Spleen (tissue), 11 donors: ENCODE measurements at regions not wholly inside any gene's neighbourhood (a gene's known extent, or its start where the extent isn't known, plus 50 kb on each side); places are given as distances from the start of the nearest gene placed in this dataset.

Source experiments
- DNase-seq: peaks from one replicate; pipeline ENCODE4 v3.0.0-alpha.2; 2020
- H3K27ac ChIP-seq, 8 donors: fragments of 200-600 bp; sonication (generic) in 7 of 8; 1 replicate in 4 of 8; 2 replicates in 4 of 8; pipeline versions ENCODE4 v1.5.0 to v1.8.0; 2016 to 2021; ENCODE audit warnings: inconsistent platforms in 4 of 8, mild to moderate bottlenecking in 4 of 8, moderate library complexity in 1 of 8
- H3K27me3 ChIP-seq, 7 donors: fragments of 200-600 bp; sonication (generic) in 6 of 7; replicated peaks in 1 of 7; 1 replicate in 4 of 7; 2 replicates in 3 of 7; pipeline versions ENCODE4 v1.5.0 to v1.8.0; 2016 to 2021; ENCODE audit warnings: inconsistent platforms in 3 of 7, mild to moderate bottlenecking in 1 of 7
- H3K36me3 ChIP-seq, 6 donors: fragments of 200-600 bp; sonication (generic) in 5 of 6; 1 replicate in 4 of 6; 2 replicates in 2 of 6; pipeline versions ENCODE4 v1.5.0 to v1.8.0; 2016 to 2021; ENCODE audit warnings: inconsistent platforms in 2 of 6
- H3K4me1 ChIP-seq, 6 donors: fragments of 200-600 bp; sonication (generic) in 5 of 6; 1 replicate in 3 of 6; 2 replicates in 3 of 6; pipeline versions ENCODE4 v1.5.0 to v1.8.0; 2016 to 2021; ENCODE audit warnings: inconsistent platforms in 3 of 6
- H3K4me3 ChIP-seq, 8 donors: fragments of 200-600 bp; sonication (generic) in 7 of 8; 1 replicate in 4 of 8; 2 replicates in 4 of 8; pipeline versions ENCODE4 v1.5.0 to v1.8.0; 2016 to 2021; ENCODE audit warnings: inconsistent platforms in 4 of 8, mild to moderate bottlenecking in 4 of 8, moderate library complexity in 2 of 8
- H3K9me3 ChIP-seq, 8 donors: fragments of 200-600 bp; sonication (generic) in 7 of 8; 1 replicate in 4 of 8; 2 replicates in 4 of 8; pipeline versions ENCODE4 v1.5.0 to v1.8.0; 2016 to 2021; ENCODE audit warnings: inconsistent platforms in 4 of 8
- CTCF ChIP-seq, 11 experiments: fragments of 200-600 bp in 7 of 11; fragments of 450-650 bp in 4 of 11; sonication (generic) in 4 of 11; IDR thresholded peaks in 8 of 11; conservative IDR thresholded peaks in 3 of 11; 1 replicate in 7 of 11; 2 replicates in 4 of 11; pipeline versions ENCODE4 v1.4.0 to v1.8.0; 2016 to 2021; ENCODE audit warnings: antibody characterized with exemption in 11 of 11, inconsistent platforms in 4 of 11, mild to moderate bottlenecking in 1 of 11
- POLR2A ChIP-seq, 3 donors: fragments of 450-650 bp; IDR thresholded peaks; one replicate each; pipeline ENCODE4 v1.5.1; 2017; ENCODE audit warnings: antibody characterized with exemption in 3 of 3, mild to moderate bottlenecking in 1 of 3
- POLR2AphosphoS5 ChIP-seq, 3 donors: sonication (generic); formaldehyde crosslinking; IDR thresholded peaks; one replicate each; pipeline ENCODE4 v1.5.1; 2017; ENCODE audit warnings: antibody characterized with exemption in 3 of 3
- WGBS, 5 donors: extraction: QIAGEN DNeasy Blood & Tissue Kit in 3 of 5; methylation state at CpG; one replicate each; pipeline versions ENCODE4 v1.1.5 to v1.1.7; 2013 to 2018; 5-methylcytosine and 5-hydroxymethylcytosine counted together
- intact Hi-C: fragments of 100-400 bp; cut with DNase I; formaldehyde crosslinking; loops from one replicate; pipeline ENCODE4 v1.15.0; 2023; ENCODE audit warnings: low total_unique reads
- donor health status: healthy with polysubstance abuse.
- donor health status: DM: no; HTN: no; CAD: no; lungs with moderate emphysema.
- donor health status: DM: no; HTN: no; CAD: no.
- donor health status: Bipolar disorder and iron deficiency.
- donor health status: healthy.
- donor health status: DM: no; HTN: no; CAD: no.
- donor health status: DM: yes; HTN: yes; CAD: no.

GRCh38 chr6:14645221-14645620 lies 527.6 kb downstream of the CD83 start:
- no peak for TF ChIP-seq CTCF (IDR thresholded peaks at IDR 0.05 in 8 of 11, conservative IDR thresholded peaks at IDR 0.05 in 3 of 11)
- no peak for TF ChIP-seq POLR2A (IDR thresholded peaks at IDR 0.05)
- no peak for TF ChIP-seq POLR2AphosphoS5 (IDR thresholded peaks at IDR 0.05)
- Histone ChIP-seq H3K27me3 (no peaks in the 10 kb centered on the region), H3K27ac (no peak overlapping the region), H3K36me3 (no peaks in the 10 kb centered on the region), H3K4me1 (peaks cover 3 to 26% (median 11%) of the 10 kb centered on the region in 6 donors), H3K9me3 (no peaks in the 10 kb centered on the region), H3K4me3 (no peak overlapping the region)
- intact Hi-C loops: no loop called here
- WGBS, 5 donors: 83 to 97% (median 89%) methylated on average over 5 of the region's 5 CpGs
- DNase-seq: no peak

- no peaks in the 10 kb centered on the region for H3K36me3 ChIP-seq
- H3K9me3 ChIP-seq: no peaks in the 10 kb centered on the region
- TF ChIP-seq POLR2AphosphoS5 (IDR thresholded peaks at IDR 0.05) (no peak), CTCF (IDR thresholded peaks at IDR 0.05 in 8 of 11, conservative IDR thresholded peaks at IDR 0.05 in 3 of 11) (no peak), POLR2A (IDR thresholded peaks at IDR 0.05) (no peak)
- H3K27me3 ChIP-seq: no peaks in the 10 kb centered on the region
- no peak overlapping the region for H3K4me3 ChIP-seq
- DNase-seq: no peak
- WGBS, 5 donors: 86 to 100% (median 95%) methylated on average over 3 of the region's 3 CpGs
- H3K4me1 ChIP-seq: peaks cover 0 to 20% (median 5%) of the 10 kb centered on the region in 6 donors
- H3K27ac ChIP-seq: no peak overlapping the region
- intact Hi-C loops: no loop called here
Measured at GRCh38 chr6:14645841-14646240, 528.3 kb downstream of the CD83 start.

- H3K27me3 ChIP-seq: no peaks in the 10 kb centered on the region
- no peak overlapping the region for H3K4me3 ChIP-seq
- DNase-seq: no peak
- peaks cover 0 to 14% (median under 1%) of the 10 kb centered on the region in 6 donors for H3K4me1 ChIP-seq
- no peaks in the 10 kb centered on the region for H3K36me3 ChIP-seq
- no peak for TF ChIP-seq POLR2A (IDR thresholded peaks at IDR 0.05)
- TF ChIP-seq POLR2AphosphoS5 (IDR thresholded peaks at IDR 0.05): no peak
- no peak for TF ChIP-seq CTCF (IDR thresholded peaks at IDR 0.05 in 8 of 11, conservative IDR thresholded peaks at IDR 0.05 in 3 of 11)
- 97 to 100% (median 100%) methylated on average over 1 of the region's 1 CpG for WGBS, 5 donors
- no peak overlapping the region for H3K27ac ChIP-seq
- intact Hi-C loops: no loop called here
- H3K9me3 ChIP-seq: no peaks in the 10 kb centered on the region
Measured at GRCh38 chr6:14646371-14646770, 528.8 kb downstream of the CD83 start.

- no peaks in the 10 kb centered on the region for H3K27me3 ChIP-seq
- H3K4me1 ChIP-seq: peaks cover 0 to 4% (median 0%) of the 10 kb centered on the region in 6 donors
- intact Hi-C loops: no loop called here
- H3K4me3 ChIP-seq: no peak overlapping the region
- TF ChIP-seq CTCF (IDR thresholded peaks at IDR 0.05 in 8 of 11, conservative IDR thresholded peaks at IDR 0.05 in 3 of 11): no peak
- no peak for TF ChIP-seq POLR2AphosphoS5 (IDR thresholded peaks at IDR 0.05)
- TF ChIP-seq POLR2A (IDR thresholded peaks at IDR 0.05): no peak
- no peaks in the 10 kb centered on the region for H3K36me3 ChIP-seq
- DNase-seq: no peak
- H3K9me3 ChIP-seq: no peaks in the 10 kb centered on the region
- H3K27ac ChIP-seq: no peak overlapping the region
- 93 to 96% (median 94%) methylated on average over 6 of the region's 6 CpGs for WGBS, 5 donors
Measured at GRCh38 chr6:14647357-14647756, 529.8 kb downstream of the CD83 start.
